ENCODE measurements at regions not wholly inside any gene's neighbourhood (a gene's known extent, or its start where the extent isn't known, plus 50 kb on each side); places are given as distances from the start of the nearest gene placed in this dataset.

DNA sequence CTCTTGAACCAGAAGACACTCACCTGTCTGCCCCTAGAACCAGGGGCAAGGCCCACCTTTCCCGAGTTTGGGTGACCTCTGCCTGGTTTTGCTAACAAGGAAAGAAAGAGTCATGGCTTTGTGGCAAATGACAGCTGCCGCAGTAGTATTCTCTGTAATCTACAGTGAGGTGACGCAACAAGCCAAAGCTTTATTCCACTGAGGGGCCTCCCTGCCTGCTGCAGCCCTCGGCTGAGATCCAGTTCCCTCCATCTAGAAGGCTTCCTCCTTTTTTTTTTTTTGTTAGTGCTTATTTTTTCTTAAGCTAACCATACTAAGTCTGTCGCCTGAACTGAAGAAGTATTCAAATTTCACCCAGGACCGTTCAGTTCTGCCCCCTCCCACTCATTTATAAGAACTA is 142.3 kb upstream of the TMCC3 start:
- no peaks in the 10 kb centered on the region for H3K27me3 ChIP-seq
- no peak overlapping the region for H3K27ac ChIP-seq
- no peaks in the 10 kb centered on the region for H3K9me3 ChIP-seq
- no peaks in the 10 kb centered on the region for H3K4me1 ChIP-seq
- DNase-seq (no peak), ATAC-seq (peak in 2 of 4 donors; percentile 17 to 25)
- intact Hi-C loops (cut with DNase I), result no loop called here
- TF ChIP-seq, protein P1, sequence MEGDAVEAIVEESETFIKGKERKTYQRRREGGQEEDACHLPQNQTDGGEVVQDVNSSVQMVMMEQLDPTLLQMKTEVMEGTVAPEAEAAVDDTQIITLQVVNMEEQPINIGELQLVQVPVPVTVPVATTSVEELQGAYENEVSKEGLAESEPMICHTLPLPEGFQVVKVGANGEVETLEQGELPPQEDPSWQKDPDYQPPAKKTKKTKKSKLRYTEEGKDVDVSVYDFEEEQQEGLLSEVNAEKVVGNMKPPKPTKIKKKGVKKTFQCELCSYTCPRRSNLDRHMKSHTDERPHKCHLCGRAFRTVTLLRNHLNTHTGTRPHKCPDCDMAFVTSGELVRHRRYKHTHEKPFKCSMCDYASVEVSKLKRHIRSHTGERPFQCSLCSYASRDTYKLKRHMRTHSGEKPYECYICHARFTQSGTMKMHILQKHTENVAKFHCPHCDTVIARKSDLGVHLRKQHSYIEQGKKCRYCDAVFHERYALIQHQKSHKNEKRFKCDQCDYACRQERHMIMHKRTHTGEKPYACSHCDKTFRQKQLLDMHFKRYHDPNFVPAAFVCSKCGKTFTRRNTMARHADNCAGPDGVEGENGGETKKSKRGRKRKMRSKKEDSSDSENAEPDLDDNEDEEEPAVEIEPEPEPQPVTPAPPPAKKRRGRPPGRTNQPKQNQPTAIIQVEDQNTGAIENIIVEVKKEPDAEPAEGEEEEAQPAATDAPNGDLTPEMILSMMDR (IDR thresholded peaks at IDR 0.05), result no peak
- TF ChIP-seq POLR2A (IDR thresholded peaks at IDR 0.05), result no peak
- 58% methylated on average over 4 of the region's 6 CpGs for WGBS (ENCODE audit: insufficient coverage, low coverage, low lambda C conversion rate, missing lambda C conversion rate)
- H3K36me3 ChIP-seq, result no peaks in the 10 kb centered on the region
- H3K4me3 ChIP-seq, result no peak overlapping the region

DNA sequence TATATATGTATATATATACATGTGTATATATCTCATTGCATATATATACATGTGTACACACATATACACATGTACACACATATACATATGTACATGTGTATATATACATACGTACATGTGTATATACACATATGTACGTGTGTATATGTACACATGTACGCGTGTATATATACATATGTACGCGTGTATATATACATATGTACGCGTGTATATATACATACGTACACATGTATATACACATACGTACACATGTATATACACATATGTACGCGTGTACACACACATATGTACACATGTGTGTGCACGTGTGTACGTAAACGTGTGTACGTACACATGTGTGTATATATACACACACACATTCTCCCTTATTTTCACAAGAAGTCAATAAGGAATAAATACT is 141.6 kb upstream of the TMCC3 start:
- no peaks in the 10 kb centered on the region for H3K9me3 ChIP-seq
- no peak overlapping the region for H3K4me3 ChIP-seq
- intact Hi-C loops (cut with DNase I), result no loop called here
- ATAC-seq (no peak), DNase-seq (no peak)
- no peaks in the 10 kb centered on the region for H3K4me1 ChIP-seq
- no peak overlapping the region for H3K27ac ChIP-seq
- no peaks in the 10 kb centered on the region for H3K36me3 ChIP-seq
- TF ChIP-seq, protein P1 (IDR thresholded peaks at IDR 0.05), result no peak
- TF ChIP-seq POLR2A (IDR thresholded peaks at IDR 0.05), result no peak
- WGBS (ENCODE audit: insufficient coverage, low coverage, low lambda C conversion rate, missing lambda C conversion rate), result 90% methylated on average over 16 of the region's 16 CpGs
- H3K27me3 ChIP-seq, result no peaks in the 10 kb centered on the region

DNA sequence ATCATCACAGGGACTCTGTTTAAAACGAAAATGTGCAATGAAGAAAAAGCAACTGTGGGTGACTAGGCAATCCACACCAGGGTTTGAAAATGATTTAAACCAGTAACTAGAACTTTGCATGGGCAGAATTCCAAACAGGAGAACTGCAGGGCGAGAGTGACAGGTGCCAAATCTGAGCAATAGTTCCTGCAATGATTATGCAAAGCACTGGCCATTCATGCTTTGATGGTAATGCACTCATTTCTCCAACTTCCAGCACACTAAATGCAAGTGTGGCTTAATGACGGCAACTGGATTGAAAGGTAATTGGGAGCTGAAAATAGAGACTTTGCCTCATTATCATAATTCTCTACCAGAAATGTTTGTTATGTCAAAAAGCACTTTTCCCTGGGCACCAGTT is 140.5 kb upstream of the TMCC3 start:
- Histone ChIP-seq H3K9me3 (no peaks in the 10 kb centered on the region), H3K4me1 (no peaks in the 10 kb centered on the region), H3K36me3 (no peaks in the 10 kb centered on the region), H3K27ac (no peak overlapping the region), H3K4me3 (no peak overlapping the region), H3K27me3 (no peaks in the 10 kb centered on the region)
- ATAC-seq (no peak), DNase-seq (no peak)
- intact Hi-C loops (cut with DNase I), result no loop called here
- TF ChIP-seq POLR2A (IDR thresholded peaks at IDR 0.05), result no peak
- TF ChIP-seq, protein P1 (IDR thresholded peaks at IDR 0.05), result no peak
- WGBS (ENCODE audit: insufficient coverage, low coverage, low lambda C conversion rate, missing lambda C conversion rate), result 54% methylated on average over 3 of the region's 3 CpGs

DNA sequence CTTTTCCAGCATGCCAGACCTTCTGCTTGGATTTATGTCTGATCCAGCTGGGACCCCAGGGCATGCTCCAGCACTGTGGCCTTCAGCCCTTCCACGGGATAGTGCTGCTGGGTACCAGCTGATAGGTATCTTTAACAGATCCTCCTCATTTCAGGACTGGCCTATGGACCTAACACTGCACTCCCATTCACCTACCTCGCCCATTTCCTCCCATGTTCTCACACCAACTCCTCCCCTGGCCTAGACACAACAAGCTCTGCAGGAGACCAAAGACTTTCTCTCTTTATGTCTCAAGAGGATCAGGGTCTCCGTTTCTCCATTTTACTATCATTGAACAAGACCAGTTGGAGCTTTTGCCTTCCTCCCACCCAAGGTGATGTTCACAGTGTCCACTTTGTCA is 140.0 kb upstream of the TMCC3 start:
- Histone ChIP-seq H3K36me3 (no peaks in the 10 kb centered on the region), H3K27ac (no peak overlapping the region), H3K4me1 (no peaks in the 10 kb centered on the region), H3K9me3 (no peaks in the 10 kb centered on the region), H3K4me3 (no peak overlapping the region), H3K27me3 (no peaks in the 10 kb centered on the region)
- TF ChIP-seq POLR2A (IDR thresholded peaks at IDR 0.05), result no peak
- TF ChIP-seq, protein P1 (IDR thresholded peaks at IDR 0.05), result no peak
- ATAC-seq (no peak), DNase-seq (no peak)
- intact Hi-C loops (cut with DNase I), result no loop called here
- WGBS (ENCODE audit: insufficient coverage, low coverage, low lambda C conversion rate, missing lambda C conversion rate), result 38% methylated on average over 2 of the region's 3 CpGs
